AG10803 (cell line): ENCODE measurements at regions not wholly inside any gene's neighbourhood (a gene's known extent, or its start where the extent isn't known, plus 50 kb on each side); places are given as distances from the start of the nearest gene placed in this dataset.
A peak's percentile ranks its signal among the peaks of the same experiment; 100 is the strongest.

ENCODE experiments used
- DNase-seq: peaks from one replicate; pipeline ENCODE4 v3.0.0; 2010; ENCODE audit warnings: low read depth
- H3K4me3 ChIP-seq: 2 replicates; pipeline ENCODE4 v1.5.1; 2011; ENCODE audit warnings: mild to moderate bottlenecking, low read length, control low read depth
- CTCF ChIP-seq: conservative IDR thresholded peaks from 2 replicates; pipeline ENCODE4 v1.5.1; 2011; ENCODE audit warnings: mild to moderate bottlenecking, low read length, control low read depth, inconsistent platforms

GRCh38 chr6:104484626-104485025 lies 375.1 kb downstream of the HACE1 start:
- no peak for DNase-seq
- no peak overlapping the region for H3K4me3 ChIP-seq
- no peak for TF ChIP-seq CTCF

- H3K4me3 ChIP-seq: no peak overlapping the region
- DNase-seq: no peak
- TF ChIP-seq CTCF: no peak
These were observed 375.5 kb downstream of the HACE1 start for GRCh38 chr6:104484191-104484590.

GRCh38 chr6:104483225-104483834 lies 376.4 kb downstream of the HACE1 start:
- peak; percentile 34 for TF ChIP-seq CTCF
- DNase-seq: peak; percentile 4
- no peak overlapping the region for H3K4me3 ChIP-seq

- no peak for DNase-seq
- TF ChIP-seq CTCF: no peak
- H3K4me3 ChIP-seq: no peak overlapping the region
These were observed 382.1 kb downstream of the HACE1 start for GRCh38 chr6:104477569-104477968.

- TF ChIP-seq CTCF: no peak
- H3K4me3 ChIP-seq: no peak overlapping the region
- no peak for DNase-seq
These were observed 386.7 kb downstream of the HACE1 start for GRCh38 chr6:104473021-104473429.

- no peak overlapping the region for H3K4me3 ChIP-seq
- TF ChIP-seq CTCF: no peak
- DNase-seq: no peak
These were observed 387.5 kb downstream of the HACE1 start for GRCh38 chr6:104472021-104472901.

- no peak for DNase-seq
- no peak for TF ChIP-seq CTCF
These were observed 393.4 kb downstream of the HACE1 start for GRCh38 chr6:104466306-104466705.

More at GRCh38 chr6:104466306-104466705, 393.4 kb downstream of the HACE1 start:
- no peak overlapping the region for H3K4me3 ChIP-seq
